AG20443 (cell line): ENCODE measurements at regions not wholly inside any gene's neighbourhood (a gene's known extent, or its start where the extent isn't known, plus 50 kb on each side); places are given as distances from the start of the nearest gene placed in this dataset.

Source experiments
- DNase-seq: peaks from one replicate; pipeline ENCODE4 v3.0.0; 2012; ENCODE audit warnings: low spot score, mixed read lengths

GRCh38 chr5:53330491-53330890 lies 149.9 kb upstream of the FST start:
- DNase-seq = no peak

- peak; percentile 23 for DNase-seq
Observed at GRCh38 chr5:53331463-53331862, 149.0 kb upstream of the FST start.

GRCh38 chr5:53333160-53333559 lies 147.3 kb upstream of the FST start:
- peak; percentile 50 for DNase-seq

- peak; percentile 53 for DNase-seq
Observed at GRCh38 chr5:53334431-53334941, 145.9 kb upstream of the FST start.

- no peak for DNase-seq
Observed at GRCh38 chr5:53335115-53335514, 145.3 kb upstream of the FST start.

- no peak for DNase-seq
Observed at GRCh38 chr5:53337827-53338226, 142.6 kb upstream of the FST start.

GRCh38 chr5:53338971-53339370 lies 141.5 kb upstream of the FST start:
- no peak for DNase-seq

- no peak for DNase-seq
Observed at GRCh38 chr5:53339962-53340540, 140.4 kb upstream of the FST start.

GRCh38 chr5:53340956-53341750 lies 139.3 kb upstream of the FST start:
- no peak for DNase-seq

- DNase-seq = no peak
Observed at GRCh38 chr5:53342236-53342635, 138.2 kb upstream of the FST start.

GRCh38 chr5:53343187-53343586 lies 137.2 kb upstream of the FST start:
- DNase-seq = peak; percentile 81

GRCh38 chr5:53350368-53350767 lies 130.1 kb upstream of the FST start:
- no peak for DNase-seq

- no peak for DNase-seq
Observed at GRCh38 chr5:53350991-53351770, 129.2 kb upstream of the FST start.

- DNase-seq = no peak
Observed at GRCh38 chr5:53355316-53355715, 125.1 kb upstream of the FST start.

GRCh38 chr5:53355931-53356330 lies 124.5 kb upstream of the FST start:
- DNase-seq = no peak

GRCh38 chr5:53357439-53357838 lies 123.0 kb upstream of the FST start:
- DNase-seq = no peak

- DNase-seq = no peak
Observed at GRCh38 chr5:53358794-53359193, 121.6 kb upstream of the FST start.

GRCh38 chr5:53359916-53360517 lies 120.4 kb upstream of the FST start:
- no peak for DNase-seq

GRCh38 chr5:53360811-53361210 lies 119.6 kb upstream of the FST start:
- DNase-seq = peak; percentile 53

- no peak for DNase-seq
Observed at GRCh38 chr5:53361708-53362107, 118.7 kb upstream of the FST start.

GRCh38 chr5:53362521-53362941 lies 117.9 kb upstream of the FST start:
- peak; percentile 71 for DNase-seq

GRCh38 chr5:53364061-53364460 lies 116.4 kb upstream of the FST start:
- DNase-seq = no peak
